C4-2B (cell line): ENCODE measurements at regions not wholly inside any gene's neighbourhood (a gene's known extent, or its start where the extent isn't known, plus 50 kb on each side); places are given as distances from the start of the nearest gene placed in this dataset.

ENCODE experiments used
- H3K27ac ChIP-seq: fragments of 450-650 bp; 2 replicates; pipeline ENCODE4 v1.5.1; 2017
- ZFX ChIP-seq: fragments of 450-650 bp; IDR thresholded peaks from 2 replicates; pipeline ENCODE4 v1.6.1; 2017
- TF ChIP-seq, protein P1 (sequence below): fragments of 450-650 bp; conservative IDR thresholded peaks from 2 replicates; pipeline ENCODE4 v1.5.1; 2017; ENCODE audit warnings: mild to moderate bottlenecking

DNA sequence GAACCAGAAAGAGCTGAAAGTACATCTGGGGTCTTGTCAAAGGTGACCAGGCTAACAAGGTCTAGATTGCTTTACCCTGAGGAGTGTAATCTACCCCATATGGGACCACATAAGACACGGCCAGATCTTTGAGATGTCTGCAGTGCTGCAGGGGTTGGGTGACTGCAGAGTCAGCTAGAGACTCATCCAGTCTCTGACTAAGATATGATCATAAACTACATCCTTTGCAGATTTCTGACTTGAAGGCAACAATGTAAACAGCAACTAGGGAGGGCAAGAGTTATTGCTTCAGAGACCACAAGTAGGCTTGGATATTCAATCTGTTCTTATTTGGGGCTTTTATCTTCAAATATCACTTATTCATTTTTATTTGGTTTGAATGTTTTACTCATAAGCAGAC lies 1080.5 kb upstream of the FOXG1 start:
- no peak overlapping the region for H3K27ac ChIP-seq
- TF ChIP-seq, protein P1, sequence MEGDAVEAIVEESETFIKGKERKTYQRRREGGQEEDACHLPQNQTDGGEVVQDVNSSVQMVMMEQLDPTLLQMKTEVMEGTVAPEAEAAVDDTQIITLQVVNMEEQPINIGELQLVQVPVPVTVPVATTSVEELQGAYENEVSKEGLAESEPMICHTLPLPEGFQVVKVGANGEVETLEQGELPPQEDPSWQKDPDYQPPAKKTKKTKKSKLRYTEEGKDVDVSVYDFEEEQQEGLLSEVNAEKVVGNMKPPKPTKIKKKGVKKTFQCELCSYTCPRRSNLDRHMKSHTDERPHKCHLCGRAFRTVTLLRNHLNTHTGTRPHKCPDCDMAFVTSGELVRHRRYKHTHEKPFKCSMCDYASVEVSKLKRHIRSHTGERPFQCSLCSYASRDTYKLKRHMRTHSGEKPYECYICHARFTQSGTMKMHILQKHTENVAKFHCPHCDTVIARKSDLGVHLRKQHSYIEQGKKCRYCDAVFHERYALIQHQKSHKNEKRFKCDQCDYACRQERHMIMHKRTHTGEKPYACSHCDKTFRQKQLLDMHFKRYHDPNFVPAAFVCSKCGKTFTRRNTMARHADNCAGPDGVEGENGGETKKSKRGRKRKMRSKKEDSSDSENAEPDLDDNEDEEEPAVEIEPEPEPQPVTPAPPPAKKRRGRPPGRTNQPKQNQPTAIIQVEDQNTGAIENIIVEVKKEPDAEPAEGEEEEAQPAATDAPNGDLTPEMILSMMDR, result no peak
- TF ChIP-seq ZFX, result no peak

DNA sequence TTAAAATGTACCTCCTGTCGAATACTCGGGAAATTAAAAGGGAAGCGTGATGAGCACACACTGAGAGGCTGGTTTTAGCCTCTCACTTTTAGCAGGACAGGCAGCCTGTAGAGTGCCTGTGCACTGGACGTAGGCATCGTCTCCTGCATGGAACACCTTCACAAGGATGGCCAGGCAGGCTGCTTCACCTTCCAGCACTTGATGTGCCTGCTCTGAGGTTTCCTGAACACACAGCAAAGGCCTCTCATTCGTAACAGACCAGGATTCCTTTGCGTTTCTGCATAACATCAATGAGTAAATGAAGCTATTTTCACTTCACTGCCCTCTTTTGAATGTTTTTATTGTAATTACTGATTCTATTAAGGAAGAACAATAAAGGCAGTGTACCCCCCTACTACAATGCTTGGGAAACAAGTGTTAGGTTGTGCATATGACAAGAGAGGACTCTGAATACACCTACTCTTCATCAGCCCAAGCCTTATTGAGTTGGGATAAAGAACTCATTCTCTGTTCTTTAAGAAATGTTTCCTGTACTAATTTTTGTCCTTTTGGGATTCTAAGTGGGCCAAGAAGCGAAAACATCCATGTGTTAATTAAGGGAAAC lies 1077.6 kb upstream of the FOXG1 start:
- TF ChIP-seq, protein P1, result no peak
- TF ChIP-seq ZFX, result no peak
- no peak overlapping the region for H3K27ac ChIP-seq

DNA sequence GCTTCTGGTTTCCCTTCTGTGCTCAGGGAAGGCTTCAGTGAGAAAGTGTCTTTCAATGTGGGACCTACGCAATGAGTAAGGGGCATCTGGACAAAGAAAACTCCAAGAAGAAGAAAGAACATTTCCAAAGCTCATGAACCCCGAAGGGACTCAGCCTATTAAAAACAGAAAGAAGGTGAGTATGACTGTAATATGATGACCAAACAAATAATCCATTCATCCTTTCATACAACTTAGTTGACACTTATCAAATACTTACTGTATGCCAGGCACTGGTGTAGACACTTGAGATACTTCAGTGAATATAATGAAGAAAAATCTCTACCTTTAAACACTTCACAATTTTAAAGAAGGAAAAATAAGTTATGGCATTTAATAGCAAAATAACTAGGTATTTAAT lies 1054.2 kb upstream of the FOXG1 start:
- TF ChIP-seq, protein P1, result no peak
- no peak for TF ChIP-seq ZFX
- no peak overlapping the region for H3K27ac ChIP-seq

DNA sequence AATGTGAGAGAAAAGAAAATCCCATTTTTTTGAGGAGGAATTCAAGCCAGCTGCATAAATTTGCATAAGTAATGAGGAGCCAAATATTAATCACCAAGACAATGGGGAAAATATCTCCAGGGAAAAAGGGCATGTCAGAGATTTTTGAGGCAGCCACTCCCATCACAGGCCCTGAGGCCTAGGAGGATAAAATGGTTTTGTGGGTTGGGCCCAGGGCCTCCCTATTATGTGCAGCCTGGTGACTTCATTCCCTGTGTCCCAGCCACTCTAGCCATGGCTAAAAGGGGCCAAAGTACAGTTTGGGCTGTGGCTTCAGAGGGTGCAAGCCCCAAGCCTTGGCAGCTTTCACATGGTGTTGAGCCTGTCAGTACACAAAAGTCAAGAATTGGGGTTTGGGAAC lies 1051.0 kb upstream of the FOXG1 start:
- no peak overlapping the region for H3K27ac ChIP-seq
- no peak for TF ChIP-seq ZFX
- TF ChIP-seq, protein P1, result no peak

DNA sequence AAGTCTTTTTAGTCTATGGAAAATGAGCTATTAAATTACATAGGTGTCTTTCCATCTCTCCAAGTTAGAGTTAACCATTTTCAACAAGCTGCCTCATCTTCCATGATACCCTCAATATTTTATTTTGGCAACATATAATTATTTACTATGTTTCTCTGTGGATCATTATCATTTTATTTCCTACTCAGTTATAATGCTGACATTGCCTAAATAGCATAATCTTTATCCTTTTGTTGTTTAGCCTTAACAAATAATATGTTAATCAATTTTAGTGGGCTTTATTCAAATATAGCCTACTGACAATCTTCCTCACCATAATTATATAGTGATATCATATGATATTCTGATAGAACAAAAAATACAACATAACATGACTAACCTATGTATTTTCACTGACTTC lies 1044.8 kb upstream of the FOXG1 start:
- TF ChIP-seq, protein P1, result no peak
- no peak for TF ChIP-seq ZFX

DNA sequence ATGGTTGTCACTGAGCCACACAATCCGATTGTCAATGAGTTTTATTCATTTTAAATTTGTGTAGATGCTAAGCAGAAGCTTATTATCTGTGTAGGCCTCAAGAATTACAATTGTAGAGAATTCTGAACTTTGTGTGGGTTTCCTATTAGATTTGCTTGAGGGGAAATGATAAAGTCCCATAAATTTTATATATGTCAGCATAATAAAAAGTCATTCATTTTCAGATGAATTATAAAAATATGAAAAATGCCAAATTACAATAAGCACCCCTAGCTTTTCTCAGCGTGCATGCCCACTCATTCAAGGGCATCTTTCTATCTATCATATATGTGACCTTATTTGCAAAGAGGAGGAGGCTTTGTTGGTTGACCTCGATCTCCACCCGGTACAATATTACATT lies 1041.1 kb upstream of the FOXG1 start:
- TF ChIP-seq, protein P1, result no peak
- no peak for TF ChIP-seq ZFX
- H3K27ac ChIP-seq, result no peak overlapping the region

More for the DNA sequence above, 1044.8 kb upstream of the FOXG1 start:
- H3K27ac ChIP-seq, result no peak overlapping the region

DNA sequence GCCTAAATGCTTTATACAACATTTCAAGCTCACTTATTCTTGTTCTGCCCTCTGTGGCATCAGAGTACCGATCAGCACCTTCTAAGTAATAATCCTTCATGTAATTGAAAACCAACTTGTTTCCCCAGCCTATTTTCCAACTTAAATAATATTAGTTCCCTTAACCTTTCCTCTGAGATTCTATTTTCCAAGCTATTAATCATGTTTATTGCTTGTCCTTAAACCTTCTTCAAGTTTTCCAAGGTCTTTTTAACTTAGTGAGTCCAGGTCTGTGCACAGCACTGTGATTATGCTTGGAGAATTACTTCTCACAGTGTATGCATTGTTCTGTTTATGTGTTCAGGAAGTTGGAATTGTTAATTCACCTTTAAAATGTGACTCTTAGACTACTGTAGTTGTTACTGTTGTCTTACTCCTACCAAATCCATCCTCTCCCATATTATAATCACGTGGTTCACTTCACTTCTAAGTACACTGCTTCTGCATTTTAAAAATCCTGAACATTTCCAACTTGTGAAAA lies 1039.3 kb upstream of the FOXG1 start:
- TF ChIP-seq, protein P1, result no peak
- TF ChIP-seq ZFX, result no peak
- no peak overlapping the region for H3K27ac ChIP-seq
